WI38 (cell line): ENCODE measurements at regions not wholly inside any gene's neighbourhood (a gene's known extent, or its start where the extent isn't known, plus 50 kb on each side); places are given as distances from the start of the nearest gene placed in this dataset.

Experiments
- H3K4me3 ChIP-seq: 2 replicates; pipeline ENCODE4 v1.5.1; 2011; ENCODE audit warnings: low read depth, mild to moderate bottlenecking, control low read depth, low read length
- CTCF ChIP-seq: IDR thresholded peaks from 2 replicates; pipeline ENCODE4 v1.5.1; 2012; ENCODE audit warnings: low read depth, mild to moderate bottlenecking, control low read depth, low read length

- no peak overlapping the region for H3K4me3 ChIP-seq
- no peak for TF ChIP-seq CTCF
Observed at GRCh38 chr5:5077236-5077635, 62.9 kb upstream of the ADAMTS16 start.

DNA sequence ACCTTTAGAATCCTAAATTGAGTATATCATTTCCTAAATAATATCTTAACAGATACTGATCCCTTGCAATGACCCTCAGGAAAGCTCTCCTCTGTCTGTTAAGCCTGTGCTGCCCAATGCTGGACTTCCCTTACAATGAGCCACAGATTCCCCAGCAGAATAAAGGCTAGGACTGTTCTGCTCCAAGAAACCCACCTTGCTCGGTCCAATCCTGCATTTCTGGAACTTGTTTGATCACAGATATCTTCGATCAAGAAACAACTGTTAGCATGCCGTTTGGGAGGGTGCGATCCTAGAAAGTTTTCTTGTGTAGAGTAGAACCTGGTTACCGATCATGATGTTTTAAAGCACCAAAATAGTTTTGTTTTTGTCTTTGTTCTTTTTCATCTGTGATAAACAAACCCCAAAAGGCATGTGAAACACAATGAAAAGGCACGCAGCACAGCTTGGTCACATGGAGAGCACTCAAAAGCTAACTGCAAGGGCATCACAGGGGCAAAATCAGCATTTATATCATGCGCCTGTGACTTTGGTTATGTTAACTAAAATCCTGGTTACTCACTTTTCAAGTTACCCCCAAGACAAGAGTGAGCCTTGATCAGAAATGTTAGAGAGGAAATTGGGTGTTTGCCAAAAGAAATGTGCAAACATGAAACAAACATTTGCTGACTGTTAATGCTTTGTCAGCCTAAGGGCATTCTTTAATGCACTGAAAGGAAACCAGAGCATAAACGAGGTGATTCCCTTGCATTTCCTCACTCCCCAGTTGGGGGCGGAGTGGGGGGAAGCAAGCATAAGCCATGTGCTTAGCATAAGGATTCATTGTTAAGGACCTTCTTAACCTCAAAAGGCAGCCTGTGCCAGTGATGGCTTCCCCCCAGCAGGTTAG is 61.9 kb upstream of the ADAMTS16 start:
- TF ChIP-seq CTCF = no peak

GRCh38 chr5:5079876-5080275 is 60.3 kb upstream of the ADAMTS16 start:
- no peak overlapping the region for H3K4me3 ChIP-seq
- TF ChIP-seq CTCF = no peak

More for the DNA sequence above, 61.9 kb upstream of the ADAMTS16 start:
- no peak overlapping the region for H3K4me3 ChIP-seq

GRCh38 chr5:5080790-5081189 is 59.3 kb upstream of the ADAMTS16 start:
- H3K4me3 ChIP-seq = no peak overlapping the region
- no peak for TF ChIP-seq CTCF

DNA sequence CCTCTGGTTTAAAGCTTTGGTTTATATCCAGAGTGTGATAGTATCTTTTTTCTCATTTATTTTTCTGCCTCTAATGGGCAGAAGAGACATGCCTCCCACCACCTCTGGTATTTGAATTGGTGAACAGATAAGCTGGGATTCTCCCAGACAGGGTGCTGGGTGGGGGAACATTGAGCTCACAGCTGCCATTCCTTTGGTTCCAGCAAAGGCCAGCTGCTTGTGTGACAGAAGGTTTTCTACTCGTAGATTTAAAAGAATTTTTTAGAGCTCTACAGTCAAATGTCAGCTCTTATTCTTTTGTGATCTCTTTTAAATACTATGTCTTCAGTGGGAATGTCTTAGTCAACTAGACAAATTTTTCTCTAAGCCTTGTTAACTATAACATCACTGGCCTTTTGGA is 54.7 kb upstream of the ADAMTS16 start:
- H3K4me3 ChIP-seq = no peak overlapping the region
- TF ChIP-seq CTCF = no peak

DNA sequence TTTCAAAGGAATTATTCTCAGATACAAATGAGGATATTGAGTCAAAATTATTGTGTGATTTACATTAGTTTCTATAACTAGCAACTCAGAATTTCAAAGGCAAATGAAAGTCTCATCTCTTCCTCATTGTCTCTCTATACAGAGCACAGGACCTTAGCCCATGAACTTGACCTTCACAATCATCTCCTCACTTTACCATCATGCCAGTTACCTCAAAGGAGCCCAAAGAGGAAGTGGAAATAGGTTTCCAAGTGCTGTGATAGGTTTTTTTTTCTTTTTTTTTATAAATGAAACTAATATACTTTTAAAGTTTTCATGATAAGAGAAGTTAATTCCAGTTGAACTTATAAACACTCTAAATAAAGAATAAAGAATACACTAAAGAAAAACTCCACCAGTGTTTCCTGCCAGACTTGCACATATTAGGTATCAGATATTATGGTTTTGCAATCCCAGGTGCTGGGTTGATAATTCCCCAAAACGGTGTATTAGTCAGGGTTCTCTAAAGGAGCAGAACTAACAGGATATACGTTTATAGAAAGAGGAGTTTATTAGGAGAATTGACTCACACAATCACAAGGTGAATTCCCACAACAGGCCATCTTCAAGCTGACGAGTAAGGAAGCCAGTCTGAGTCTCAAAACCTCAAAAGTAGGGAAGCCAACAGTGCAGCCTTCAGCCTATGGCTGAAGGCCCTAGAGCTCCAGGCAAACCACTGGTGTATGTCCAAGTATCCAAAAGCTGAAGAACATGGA is 50.1 kb upstream of the ADAMTS16 start:
- no peak for TF ChIP-seq CTCF
- no peak overlapping the region for H3K4me3 ChIP-seq
